ENCODE measurements at regions not wholly inside any gene's neighbourhood (a gene's known extent, or its start where the extent isn't known, plus 50 kb on each side); places are given as distances from the start of the nearest gene placed in this dataset.

- TF ChIP-seq HOXB5 (CRISPR knock-in tag; IDR thresholded peaks at IDR 0.05) (no peak), ESRRA (IDR thresholded peaks at IDR 0.05; ENCODE audit: borderline replicate concordance, low read length) (no peak), USF2 (IDR thresholded peaks at IDR 0.05) (no peak), HOXB13 (CRISPR knock-in tag; IDR thresholded peaks at IDR 0.05; ENCODE audit: low read depth) (no peak), MAZ (IDR thresholded peaks at IDR 0.05; ENCODE audit: borderline replicate concordance, low read depth, low read length) (no peak), KDM1A (IDR thresholded peaks at IDR 0.05; ENCODE audit: low read depth) (no peak)
Observed at GRCh38 chr1:168845140-168845539, 116.1 kb upstream of the DPT start (continued).

GRCh38 chr1:168848051-168848450, 119.0 kb upstream of the DPT start:
- ATAC-seq (no peak), DNase-seq (ENCODE audit: low read depth in 1 of 2, low spot score in 1 of 2) (no peak), FAIRE-seq (no peak)
- H3K9me3 ChIP-seq, result peaks cover 4% of the 10 kb centered on the region; the same call in 1 of the 3 replicates
- H3K4me3 ChIP-seq, result no peak overlapping the region
- no peak for TF ChIP-seq NFE2L2 (conservative IDR thresholded peaks at IDR 0.05; ENCODE audit: low read length)
- no peak for TF ChIP-seq MAX (IDR thresholded peaks at IDR 0.05)
- TF ChIP-seq PHF8 (IDR thresholded peaks at IDR 0.05; ENCODE audit: borderline replicate concordance, low read depth), result no peak
- TF ChIP-seq NR3C1 (IDR thresholded peaks at IDR 0.05), result no peak
- TF ChIP-seq CEBPB (IDR thresholded peaks at IDR 0.05), result no peak
- TF ChIP-seq NPAS2 (CRISPR knock-in tag; IDR thresholded peaks at IDR 0.05; ENCODE audit: borderline replicate concordance), result no peak
- no peak for TF ChIP-seq RNF2 (IDR thresholded peaks at IDR 0.05; ENCODE audit: borderline replicate concordance, low read depth)
- TF ChIP-seq RAD21 (conservative IDR thresholded peaks at IDR 0.05 in 1 of 2, IDR thresholded peaks at IDR 0.05 in 1 of 2), result no peak
- TF ChIP-seq BHLHE40 (IDR thresholded peaks at IDR 0.05; ENCODE audit: low read depth, low read length), result no peak
- TF ChIP-seq RCOR1 (IDR thresholded peaks at IDR 0.05; ENCODE audit: low read depth, low read length), result no peak
- H3K4me2 ChIP-seq, result no peak overlapping the region
- H3K27ac ChIP-seq, result no peak overlapping the region
- ChIA-PET CTCF (no interaction called here), POLR2A (no interaction called here)
- H3K4me1 ChIP-seq, result peaks cover 8% of the 10 kb centered on the region; the same call in 1 of the 3 replicates
- 77% methylated on average over 3 of the region's 3 CpGs for WGBS (ENCODE audit: missing lambda C conversion rate)

GRCh38 chr1:168861421-168862004, 132.5 kb upstream of the DPT start:
- peak overlapping the region; percentile 12 to 65; a peak in 2 of 6 replicates for H3K27ac ChIP-seq
- CTCF ChIA-PET, result no interaction called here
- DNase-seq (ENCODE audit: low read depth in 1 of 2, low spot score in 1 of 2) (peak in 1 of 2 experiments; percentile 67), FAIRE-seq (no peak), ATAC-seq (peak; percentile 34 to 81; a peak in 4 of 6 replicates)
- H3K4me3 ChIP-seq, result no peak overlapping the region
- POLR2A ChIA-PET, result no interaction called here
- peak overlapping the region; percentile 46 for H3K4me2 ChIP-seq
- peaks cover 54% of the 10 kb centered on the region for H3K4me1 ChIP-seq
- no peaks in the 10 kb centered on the region for H3K9me3 ChIP-seq
- TF ChIP-seq ZSCAN20 (CRISPR knock-in tag; IDR thresholded peaks at IDR 0.05) (no peak), CBX2 (IDR thresholded peaks at IDR 0.05; ENCODE audit: borderline replicate concordance, low read depth) (no peak), HMGXB4 (CRISPR knock-in tag; IDR thresholded peaks at IDR 0.05; ENCODE audit: borderline replicate concordance) (no peak), HEYL (CRISPR knock-in tag; IDR thresholded peaks at IDR 0.05) (no peak), MAX (IDR thresholded peaks at IDR 0.05) (no peak), PBX3 (IDR thresholded peaks at IDR 0.05) (no peak), POLR2AphosphoS2 (conservative IDR thresholded peaks at IDR 0.05; ENCODE audit: low read length) (no peak), FOSL2 (IDR thresholded peaks at IDR 0.05) (no peak), FOSL2 (CRISPR knock-in tag; IDR thresholded peaks at IDR 0.05) (peak; percentile 81), NR3C1 (IDR thresholded peaks at IDR 0.05) (no peak), POLR2A (IDR thresholded peaks at IDR 0.05; ENCODE audit: low read length) (no peak), FOSB (CRISPR knock-in tag; IDR thresholded peaks at IDR 0.05) (no peak), HOXB13 (CRISPR knock-in tag; IDR thresholded peaks at IDR 0.05; ENCODE audit: low read depth) (no peak), CTCF (IDR thresholded peaks at IDR 0.05) (no peak), HOXB5 (CRISPR knock-in tag; IDR thresholded peaks at IDR 0.05) (no peak), EP300 (IDR thresholded peaks at IDR 0.05) (peak in 1 of 2 experiments; percentile 33; a peak in 1 of 5 replicates), ZC3H11A (IDR thresholded peaks at IDR 0.05) (no peak), CEBPB (IDR thresholded peaks at IDR 0.05) (peak in 1 of 2 experiments; percentile 56; a peak in 1 of 4 replicates), RFX5 (IDR thresholded peaks at IDR 0.05) (no peak), BHLHE40 (IDR thresholded peaks at IDR 0.05; ENCODE audit: low read depth, low read length) (no peak), MYC (IDR thresholded peaks at IDR 0.05; ENCODE audit: borderline replicate concordance, low read length) (no peak)
